ENCODE measurements at regions not wholly inside any gene's neighbourhood (a gene's known extent, or its start where the extent isn't known, plus 50 kb on each side); places are given as distances from the start of the nearest gene placed in this dataset.

GRCh38 chr1:38121231-38121680 is 74.7 kb upstream of the POU3F1 start:
- no peak for DNase-seq (ENCODE audit: low read depth, low spot score)
- in situ Hi-C loops (cut with HindIII; ENCODE audit: low sequenced_read_pairs), result no loop called here
- TF ChIP-seq, protein P1, sequence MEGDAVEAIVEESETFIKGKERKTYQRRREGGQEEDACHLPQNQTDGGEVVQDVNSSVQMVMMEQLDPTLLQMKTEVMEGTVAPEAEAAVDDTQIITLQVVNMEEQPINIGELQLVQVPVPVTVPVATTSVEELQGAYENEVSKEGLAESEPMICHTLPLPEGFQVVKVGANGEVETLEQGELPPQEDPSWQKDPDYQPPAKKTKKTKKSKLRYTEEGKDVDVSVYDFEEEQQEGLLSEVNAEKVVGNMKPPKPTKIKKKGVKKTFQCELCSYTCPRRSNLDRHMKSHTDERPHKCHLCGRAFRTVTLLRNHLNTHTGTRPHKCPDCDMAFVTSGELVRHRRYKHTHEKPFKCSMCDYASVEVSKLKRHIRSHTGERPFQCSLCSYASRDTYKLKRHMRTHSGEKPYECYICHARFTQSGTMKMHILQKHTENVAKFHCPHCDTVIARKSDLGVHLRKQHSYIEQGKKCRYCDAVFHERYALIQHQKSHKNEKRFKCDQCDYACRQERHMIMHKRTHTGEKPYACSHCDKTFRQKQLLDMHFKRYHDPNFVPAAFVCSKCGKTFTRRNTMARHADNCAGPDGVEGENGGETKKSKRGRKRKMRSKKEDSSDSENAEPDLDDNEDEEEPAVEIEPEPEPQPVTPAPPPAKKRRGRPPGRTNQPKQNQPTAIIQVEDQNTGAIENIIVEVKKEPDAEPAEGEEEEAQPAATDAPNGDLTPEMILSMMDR (IDR thresholded peaks at IDR 0.05; ENCODE audit: low read depth, low read length), result no peak
- H3K4me3 ChIP-seq (ENCODE audit: low read depth, low read length), result no peak overlapping the region

GRCh38 chr1:38120552-38121230 is 74.1 kb upstream of the POU3F1 start:
- no peak for DNase-seq (ENCODE audit: low read depth, low spot score)
- TF ChIP-seq, protein P1 (IDR thresholded peaks at IDR 0.05; ENCODE audit: low read depth, low read length), result no peak
- in situ Hi-C loops (cut with HindIII; ENCODE audit: low sequenced_read_pairs), result no loop called here
- no peak overlapping the region for H3K4me3 ChIP-seq (ENCODE audit: low read depth, low read length)

GRCh38 chr1:38118976-38119375 is 72.4 kb upstream of the POU3F1 start:
- TF ChIP-seq, protein P1 (IDR thresholded peaks at IDR 0.05; ENCODE audit: low read depth, low read length), result no peak
- in situ Hi-C loops (cut with HindIII; ENCODE audit: low sequenced_read_pairs), result no loop called here
- no peak for DNase-seq (ENCODE audit: low read depth, low spot score)
- H3K4me3 ChIP-seq (ENCODE audit: low read depth, low read length), result no peak overlapping the region

- no peak for DNase-seq (ENCODE audit: low read depth, low spot score)
- TF ChIP-seq, protein P1 (IDR thresholded peaks at IDR 0.05; ENCODE audit: low read depth, low read length), result no peak
- H3K4me3 ChIP-seq (ENCODE audit: low read depth, low read length), result no peak overlapping the region
- in situ Hi-C loops (cut with HindIII; ENCODE audit: low sequenced_read_pairs), result no loop called here
Measured at GRCh38 chr1:38117444-38117887, 70.9 kb upstream of the POU3F1 start.

- H3K4me3 ChIP-seq (ENCODE audit: low read depth, low read length), result no peak overlapping the region
- no peak for DNase-seq (ENCODE audit: low read depth, low spot score)
- in situ Hi-C loops (cut with HindIII; ENCODE audit: low sequenced_read_pairs), result no loop called here
- TF ChIP-seq, protein P1 (IDR thresholded peaks at IDR 0.05; ENCODE audit: low read depth, low read length), result no peak
Measured at GRCh38 chr1:38115682-38116202, 69.1 kb upstream of the POU3F1 start.

GRCh38 chr1:38115226-38115625 is 68.6 kb upstream of the POU3F1 start:
- TF ChIP-seq, protein P1 (IDR thresholded peaks at IDR 0.05; ENCODE audit: low read depth, low read length), result no peak
- in situ Hi-C loops (cut with HindIII; ENCODE audit: low sequenced_read_pairs), result no loop called here
- DNase-seq (ENCODE audit: low read depth, low spot score), result no peak
- H3K4me3 ChIP-seq (ENCODE audit: low read depth, low read length), result no peak overlapping the region

All from astrocyte of the spinal cord (primary cell).